Stimulated activated CD8-positive, alpha-beta memory T cell treated with anti-CD3 and anti-CD28 coated beads, Interleukin-15, amount 100 ng/mL, for 1 hour (primary cell): ENCODE measurements at regions not wholly inside any gene's neighbourhood (a gene's known extent, or its start where the extent isn't known, plus 50 kb on each side); places are given as distances from the start of the nearest gene placed in this dataset.
"Not testable (repeated sequence)": the region's sequence is repeated elsewhere in the genome, so short reads cannot be mapped to it uniquely, and the experiment has no call there.

Experiments used
- DNase-seq: peaks from one replicate; pipeline ENCODE4 v3.0.0-alpha.2; 2020; ENCODE audit warnings: low read depth

DNA sequence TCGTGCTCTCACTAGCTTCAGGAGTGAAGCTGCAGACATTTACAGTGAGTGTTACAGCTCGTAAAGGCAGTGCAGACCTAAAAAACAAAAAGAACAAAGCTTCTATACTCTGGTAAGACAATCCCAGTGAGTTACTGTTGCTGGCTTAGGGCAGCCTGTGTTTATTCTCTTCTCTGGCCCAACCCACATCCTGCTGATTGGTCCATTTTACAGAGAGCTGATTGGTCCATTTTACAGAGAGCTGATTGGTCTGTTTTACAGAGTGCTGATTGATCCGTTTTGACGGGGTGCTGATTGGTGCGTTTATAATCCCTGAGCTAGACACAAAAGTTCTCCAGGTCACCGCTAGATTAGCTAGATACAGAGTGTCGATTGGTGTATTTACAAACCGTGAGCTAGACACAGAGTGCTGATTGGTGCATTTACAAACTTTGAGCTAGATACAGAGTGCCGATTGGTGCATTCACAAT is 158.0 kb downstream of the KLRB1 start:
- DNase-seq: not testable (repeated sequence)

DNA sequence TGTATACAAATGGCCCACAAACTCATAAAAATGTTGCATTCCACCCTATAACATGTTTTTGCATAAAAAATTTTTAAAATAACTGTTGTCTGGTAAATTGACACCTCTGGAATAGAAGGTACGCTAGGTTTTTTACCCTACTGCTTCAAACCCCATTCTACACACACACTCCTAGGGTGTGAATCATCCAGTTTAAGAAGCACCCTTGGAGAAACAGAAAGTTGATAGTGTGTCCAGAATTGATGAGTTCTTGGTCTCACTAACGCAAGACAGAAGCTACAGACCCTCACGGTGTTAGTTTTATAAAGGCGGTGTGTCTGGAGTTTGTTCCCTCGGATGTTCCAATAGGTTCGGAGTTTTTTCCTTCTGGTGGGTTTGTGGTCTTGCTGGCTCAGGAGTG is 158.5 kb downstream of the KLRB1 start:
- no peak for DNase-seq

DNA sequence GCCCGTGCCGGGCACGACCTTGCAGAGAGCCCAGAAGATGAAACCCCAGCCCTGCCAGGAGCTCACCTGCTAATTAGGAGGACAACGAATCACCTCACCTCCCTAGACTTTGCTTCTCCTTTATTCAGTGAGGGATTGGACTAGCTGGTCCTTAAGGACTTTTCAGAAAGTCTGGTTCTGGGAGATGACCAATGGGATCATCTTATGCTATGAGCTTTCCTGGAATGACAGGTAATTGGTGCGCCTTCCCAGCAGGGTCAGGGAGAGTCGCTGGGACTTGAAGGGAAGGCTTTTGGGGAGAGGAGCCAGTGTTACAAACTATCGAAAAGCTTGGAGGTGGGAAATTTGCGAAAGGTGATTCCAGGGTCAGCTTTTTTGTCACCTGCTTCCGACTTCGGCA is 159.1 kb downstream of the KLRB1 start:
- not testable (repeated sequence) for DNase-seq

DNA sequence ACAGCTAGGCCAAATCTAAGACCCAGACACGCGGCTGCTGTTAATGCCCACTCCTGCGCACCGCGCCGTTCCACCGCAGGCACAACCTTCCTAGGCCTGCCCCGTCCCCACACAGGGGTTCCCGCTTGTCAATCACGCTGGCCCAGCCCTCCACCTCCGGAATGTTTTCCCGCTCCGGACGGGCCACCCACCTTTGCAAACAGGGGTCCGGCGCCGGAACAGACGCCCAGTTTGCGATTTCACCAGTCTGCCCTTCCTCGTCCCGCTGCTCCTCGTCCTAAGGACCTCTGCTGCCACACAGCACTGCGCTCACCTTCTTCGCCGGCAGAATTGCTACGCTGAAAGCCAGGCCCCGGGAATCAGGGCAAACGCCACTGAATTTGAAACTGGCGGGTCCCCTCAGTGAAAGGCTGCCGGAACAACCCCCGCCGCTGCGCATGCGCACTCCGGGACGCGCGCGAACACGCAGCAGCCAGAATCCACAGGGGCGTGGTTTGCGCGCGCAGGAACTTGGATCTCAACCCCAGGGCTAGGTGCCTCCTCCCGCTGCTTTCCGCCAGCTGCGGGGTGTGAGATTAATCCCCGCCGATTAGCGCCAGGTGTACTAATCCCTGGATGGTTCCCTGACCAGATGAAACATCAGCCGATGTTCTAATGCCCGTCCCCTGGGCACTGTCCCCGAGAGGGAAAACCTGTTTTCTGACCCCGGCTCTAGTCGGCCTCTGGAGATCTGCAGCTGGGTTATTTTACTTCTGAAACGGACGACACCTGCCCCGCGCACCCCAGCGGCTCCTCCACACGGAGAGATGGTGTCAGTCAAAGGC is 159.7 kb downstream of the KLRB1 start:
- DNase-seq: peak; percentile 81

DNA sequence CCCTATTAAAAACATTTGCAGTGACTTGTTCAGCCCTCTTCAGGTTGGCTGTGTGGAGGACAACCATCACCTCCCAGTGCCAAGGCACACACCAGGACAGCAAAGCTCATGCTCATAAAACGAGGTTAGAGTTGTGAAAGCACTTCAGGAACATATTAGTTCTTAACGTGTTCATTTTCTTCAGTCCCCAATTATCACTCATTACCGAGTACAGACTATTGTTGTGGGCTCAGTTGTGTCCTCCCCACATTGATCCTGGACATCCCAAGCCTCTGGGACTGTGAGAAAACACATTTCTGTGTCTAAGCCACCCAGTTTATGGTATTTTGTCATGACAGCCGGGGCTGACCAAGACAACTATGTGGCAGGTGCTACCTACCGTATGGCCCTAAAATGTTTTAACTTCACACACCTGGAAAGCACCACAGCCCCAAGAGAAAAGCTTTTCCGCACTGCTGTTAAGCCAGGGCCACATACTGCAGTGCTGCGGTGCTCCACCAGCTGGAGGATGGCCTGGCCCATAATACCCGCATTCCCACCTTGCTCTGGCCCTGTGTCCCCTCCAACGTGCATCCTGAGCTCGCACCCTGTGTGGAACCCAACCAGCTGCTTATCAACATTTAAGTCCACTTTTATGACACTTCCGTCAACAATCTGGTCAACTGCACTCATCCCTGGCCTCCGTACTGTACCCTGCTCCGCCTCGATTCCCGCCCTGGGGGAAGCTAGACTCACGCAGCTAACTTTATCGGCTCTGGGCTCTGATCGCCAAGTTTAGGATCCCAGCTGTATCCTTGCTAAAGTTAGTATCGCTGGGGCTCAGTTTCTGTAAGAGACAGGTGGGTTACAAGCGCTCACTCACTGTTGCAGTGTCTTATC is 160.6 kb downstream of the KLRB1 start:
- not testable (repeated sequence) for DNase-seq

DNA sequence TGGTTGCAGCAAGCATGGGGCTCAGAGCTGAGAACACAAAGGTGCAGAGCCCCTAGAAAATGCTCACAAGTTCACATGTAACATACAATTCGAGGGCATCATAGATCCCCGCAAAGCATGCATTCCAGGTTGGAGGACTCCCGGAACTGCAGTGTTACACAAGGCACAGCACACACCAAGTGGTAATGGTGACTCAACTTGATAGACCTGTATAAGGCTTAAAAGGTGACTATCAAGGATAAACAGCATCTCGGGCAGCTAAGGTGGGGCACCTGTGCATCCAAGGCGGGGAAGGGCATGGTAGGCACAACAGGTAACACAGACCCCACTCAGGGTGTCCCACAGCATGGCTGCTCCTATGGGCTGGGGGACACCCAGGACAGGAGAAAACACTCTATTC is 167.3 kb downstream of the KLRB1 start:
- DNase-seq: not testable (repeated sequence)

DNA sequence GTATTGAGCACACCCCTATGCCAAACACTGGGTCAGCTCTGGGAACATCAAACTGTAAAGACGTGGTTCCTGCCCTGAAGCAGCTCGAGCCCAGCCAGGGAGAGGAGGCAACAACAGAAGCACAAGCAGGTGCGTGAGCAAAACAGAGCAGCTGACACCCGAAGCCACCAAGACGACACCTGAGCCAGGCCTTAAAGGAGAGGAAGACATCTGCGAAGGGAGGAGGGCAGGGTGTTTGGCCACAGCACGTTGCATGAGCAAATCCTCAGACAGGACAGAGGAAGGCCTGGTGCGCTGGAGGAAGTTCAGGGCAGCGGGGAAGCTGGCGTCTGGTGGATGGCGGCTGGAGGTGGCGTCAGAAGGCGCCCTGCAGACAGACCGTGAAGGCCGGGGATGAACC is 172.0 kb downstream of the KLRB1 start:
- not testable (repeated sequence) for DNase-seq

DNA sequence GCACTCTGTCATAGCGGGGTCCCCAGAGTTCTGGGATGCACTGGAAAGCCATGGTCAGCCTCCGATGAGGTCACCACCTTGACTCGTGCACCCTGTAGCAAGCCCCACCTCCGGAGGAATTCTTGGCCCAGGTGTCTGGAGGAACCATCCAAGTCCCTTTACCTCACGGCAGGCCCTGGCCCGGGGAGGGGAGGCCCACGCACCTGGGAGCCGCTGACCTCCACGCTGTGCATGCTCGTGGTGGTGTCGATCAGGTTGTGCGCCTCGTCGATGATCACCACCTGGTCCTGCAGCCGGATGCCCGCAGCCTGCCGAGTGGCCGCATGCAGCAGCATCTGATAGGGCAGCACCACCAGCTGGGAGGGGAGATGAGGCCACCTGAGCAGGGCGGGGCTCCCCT is 177.3 kb downstream of the KLRB1 start:
- DNase-seq: not testable (repeated sequence)

DNA sequence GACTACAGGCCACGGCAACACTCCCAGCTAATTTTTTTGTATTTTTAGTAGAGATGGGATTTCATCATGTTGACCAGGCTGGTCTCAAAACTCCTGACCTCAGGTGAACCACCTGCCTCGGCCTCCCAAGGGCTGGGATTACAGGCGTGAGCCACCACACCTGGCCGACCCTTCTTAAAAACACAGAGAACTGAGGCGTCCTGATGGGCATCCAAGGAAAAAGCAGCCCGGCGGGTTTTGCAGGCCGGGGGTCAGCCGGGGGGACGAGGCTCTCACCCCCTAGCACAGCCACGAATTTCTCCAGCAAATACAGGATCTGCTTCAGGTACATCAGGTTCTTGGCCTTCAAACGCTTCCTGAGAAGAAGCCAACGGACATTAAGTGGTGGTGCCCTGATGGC is 178.9 kb downstream of the KLRB1 start:
- DNase-seq: not testable (repeated sequence)

DNA sequence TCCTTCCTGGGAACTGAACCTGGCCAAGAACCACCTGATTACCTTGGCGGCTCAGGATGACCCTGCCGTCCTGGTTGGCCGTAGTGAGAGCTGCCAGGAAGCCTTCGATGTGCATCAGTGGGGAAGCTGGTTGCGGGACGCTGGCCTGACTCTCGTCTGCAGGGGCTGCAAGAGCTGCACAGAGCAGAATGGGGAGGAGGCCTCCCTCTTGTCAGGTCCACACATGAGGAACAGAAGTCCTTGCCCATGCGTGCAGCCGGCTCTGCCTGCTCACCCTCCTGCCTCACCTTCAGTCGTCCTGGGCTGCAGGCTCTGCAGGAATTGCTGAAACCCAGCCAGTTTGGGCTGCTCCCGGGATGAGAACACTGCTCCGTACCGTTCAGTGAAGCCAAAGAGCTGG is 182.3 kb downstream of the KLRB1 start:
- DNase-seq: not testable (repeated sequence)

DNA sequence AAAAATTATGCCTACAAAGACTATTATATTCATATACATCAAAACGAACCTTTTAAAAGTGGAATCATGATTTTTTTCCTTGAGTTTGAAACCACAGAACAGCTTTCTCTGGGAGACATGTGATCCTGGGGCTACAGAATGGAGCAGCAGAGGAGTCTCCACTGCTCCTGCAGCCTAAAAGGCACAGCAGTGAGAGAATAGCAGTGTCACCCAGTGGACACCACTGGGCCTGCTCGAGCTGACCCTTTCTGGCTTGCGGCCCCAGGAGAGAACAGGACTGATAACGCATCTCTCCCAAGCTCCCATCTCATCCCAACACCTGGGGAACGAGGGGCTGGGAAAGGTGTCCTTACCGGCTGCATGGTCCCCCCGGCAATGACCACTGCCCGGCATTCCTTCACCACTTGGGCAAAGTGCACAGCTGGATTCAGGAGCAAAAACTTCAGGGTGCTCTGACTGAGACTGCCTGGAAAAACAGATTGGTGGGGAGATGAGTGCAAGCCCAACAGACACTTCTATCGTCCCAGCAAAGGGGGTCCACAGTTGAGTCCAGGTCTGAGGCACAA is 183.5 kb downstream of the KLRB1 start:
- DNase-seq: not testable (repeated sequence)

DNA sequence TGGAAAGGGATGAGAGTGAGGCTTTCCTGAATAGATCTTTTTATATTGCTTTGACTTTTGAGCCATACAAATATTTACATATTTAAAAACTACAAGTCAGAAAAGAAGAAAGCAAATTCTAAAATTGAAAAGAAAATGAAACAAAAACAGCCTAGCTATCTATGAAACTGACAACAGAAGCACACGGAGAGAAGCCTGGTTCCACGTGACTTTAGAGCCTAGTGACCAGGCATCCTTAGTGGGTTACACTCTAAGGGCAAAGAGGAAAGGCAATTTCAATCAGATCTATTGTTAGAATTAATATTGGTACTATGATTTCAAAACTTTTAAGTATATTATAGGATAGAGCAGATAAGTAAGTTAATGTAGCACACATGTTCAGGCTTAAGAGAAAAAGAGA is 185.0 kb downstream of the KLRB1 start:
- DNase-seq: not testable (repeated sequence)

DNA sequence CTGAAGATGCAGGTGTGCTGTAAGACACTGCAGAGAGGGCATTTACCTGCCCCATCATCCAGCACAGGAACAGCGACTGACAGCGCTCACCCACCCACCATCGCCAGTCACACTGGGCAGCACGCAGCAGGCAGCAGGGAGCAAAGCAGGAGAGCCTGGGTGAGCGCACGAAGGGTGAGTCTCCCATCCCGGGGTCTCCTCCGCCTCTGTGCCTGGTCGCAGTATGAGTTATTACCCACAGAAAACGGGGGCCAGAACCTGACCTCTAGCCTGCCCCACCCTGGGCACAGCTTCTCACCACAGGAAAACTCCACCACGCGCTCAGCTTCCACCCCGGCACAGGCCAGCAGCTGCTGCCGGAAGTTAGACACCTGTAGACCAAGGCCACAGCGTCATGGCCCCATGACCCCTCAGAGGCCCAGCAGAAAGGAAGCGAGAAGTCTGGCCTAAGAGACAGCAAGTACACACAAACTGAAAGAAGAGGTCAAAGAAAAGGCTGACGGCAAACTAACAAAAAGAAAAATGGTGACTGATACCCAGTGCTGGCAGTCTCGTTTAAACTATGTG is 186.1 kb downstream of the KLRB1 start:
- not testable (repeated sequence) for DNase-seq

DNA sequence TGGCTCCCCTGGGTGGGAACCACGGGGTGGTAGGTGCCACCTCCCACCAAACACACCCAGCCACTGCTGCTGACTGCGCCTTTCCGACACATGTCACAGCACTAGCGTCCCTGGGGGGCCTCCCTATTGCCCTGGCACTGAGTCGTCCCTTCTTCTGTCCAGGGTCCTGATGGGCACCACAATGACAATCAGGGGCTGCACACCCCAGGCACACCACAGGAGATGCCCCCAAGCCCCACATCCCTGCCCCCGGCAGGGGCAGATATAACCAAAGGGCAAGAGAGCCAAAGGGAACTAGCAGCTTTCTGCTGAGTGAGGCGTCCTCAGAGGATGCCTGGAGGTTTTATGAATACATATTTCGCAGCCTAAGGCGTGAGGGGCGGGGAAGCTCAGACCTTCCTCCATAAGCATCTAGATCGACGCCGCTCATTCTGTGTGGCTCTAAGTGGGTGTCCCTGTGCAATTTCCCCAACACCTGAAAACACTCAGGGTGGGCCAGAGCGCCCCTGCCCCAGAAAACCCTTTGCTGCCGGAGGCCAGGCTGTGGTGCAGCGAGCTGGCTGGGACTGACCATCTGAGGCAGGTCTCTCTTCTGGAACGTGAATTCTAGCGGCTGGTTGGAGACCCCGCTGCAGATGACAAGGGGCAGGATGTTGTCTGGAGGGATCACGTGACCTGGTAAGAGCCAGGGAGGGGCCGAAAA is 186.7 kb downstream of the KLRB1 start:
- not testable (repeated sequence) for DNase-seq

DNA sequence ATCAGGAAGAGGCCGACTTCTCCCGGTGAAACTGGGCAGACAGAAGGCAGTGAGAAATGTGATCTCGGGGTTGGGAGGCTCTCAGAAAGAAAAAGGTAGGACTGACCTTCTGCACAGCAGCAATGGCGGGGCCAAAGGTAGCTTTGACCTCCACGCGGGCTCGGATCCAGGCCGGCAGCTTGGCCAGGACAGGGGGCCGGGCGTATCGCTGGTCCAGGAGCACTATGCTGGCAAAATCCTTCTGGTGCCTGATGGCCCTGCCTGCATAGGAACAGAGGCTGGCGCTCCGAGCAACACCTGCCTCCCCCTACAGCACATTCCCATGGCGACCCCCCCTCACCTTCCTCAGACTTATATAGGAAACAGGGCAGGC is 189.1 kb downstream of the KLRB1 start:
- not testable (repeated sequence) for DNase-seq

DNA sequence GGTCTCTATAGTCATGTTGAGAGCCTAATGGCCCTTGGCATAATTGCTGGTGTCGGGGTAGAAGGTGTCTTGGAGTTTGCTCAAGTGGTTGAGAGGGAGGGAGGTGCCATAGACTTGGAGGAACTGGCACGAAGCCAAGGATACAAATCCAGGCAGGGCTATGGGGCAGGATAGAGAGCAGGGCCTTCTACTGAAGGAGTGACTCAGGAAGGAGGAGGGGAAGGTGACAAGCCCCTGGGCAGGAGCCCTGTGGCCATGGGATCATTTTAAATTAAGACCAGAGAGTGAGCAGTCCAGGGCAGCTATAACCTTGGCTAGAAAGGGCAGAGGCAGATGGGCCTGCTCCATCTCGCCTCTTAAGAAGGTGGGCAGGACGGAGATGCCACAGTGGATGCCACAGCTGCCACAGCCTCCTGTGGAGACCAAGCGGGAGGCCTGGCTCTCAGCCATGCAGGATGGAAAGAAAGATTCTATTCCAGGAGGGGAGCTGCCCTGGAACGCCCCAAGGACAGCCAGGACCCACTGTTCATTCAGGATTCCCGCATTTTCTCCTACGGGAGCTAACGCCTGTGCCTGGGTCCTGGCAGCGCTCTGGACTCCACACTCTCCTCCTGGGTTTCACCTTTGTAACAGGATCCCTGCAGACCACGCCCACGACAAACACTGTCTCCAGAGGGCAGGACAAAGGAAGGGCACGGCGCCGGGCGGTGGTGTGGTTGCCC is 189.6 kb downstream of the KLRB1 start:
- not testable (repeated sequence) for DNase-seq

DNA sequence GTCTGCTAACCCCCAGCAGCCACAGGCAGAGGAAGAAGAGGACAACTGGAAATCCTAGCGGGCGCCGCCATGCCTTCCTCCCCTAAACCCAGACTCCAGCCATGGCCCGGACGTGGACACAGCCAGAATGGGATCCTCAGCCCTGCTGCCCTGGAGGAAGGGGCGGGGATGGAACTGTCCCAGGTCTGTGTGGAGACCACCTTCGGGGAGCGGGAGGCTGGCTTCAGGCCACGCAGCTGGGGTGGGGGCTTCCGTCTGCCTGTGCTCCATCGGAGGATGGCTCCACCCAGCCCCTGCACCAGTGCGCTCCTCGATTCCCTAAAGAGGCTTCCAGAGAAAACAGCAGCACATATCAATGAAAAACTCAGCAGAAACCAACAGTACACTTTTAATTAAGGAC is 190.4 kb downstream of the KLRB1 start:
- DNase-seq: not testable (repeated sequence)

DNA sequence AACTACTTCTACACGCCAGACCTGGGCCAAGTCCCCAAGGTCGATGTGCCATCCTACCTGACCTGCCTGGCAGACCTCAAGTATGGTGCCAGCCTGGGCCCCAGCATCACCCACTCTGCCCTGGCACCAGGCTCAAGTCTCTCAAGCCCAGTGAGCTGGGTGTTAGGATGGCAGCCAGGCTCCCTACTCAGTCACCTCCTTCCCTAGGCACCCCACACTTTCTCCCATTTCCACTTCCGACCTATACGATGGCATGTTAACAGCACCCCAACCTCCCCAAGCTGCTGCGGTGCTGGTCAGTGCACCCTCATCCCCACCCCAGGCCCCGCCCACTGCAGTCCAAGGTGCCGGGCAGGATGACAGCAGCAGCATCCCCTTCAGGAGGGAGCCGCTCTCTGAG is 191.4 kb downstream of the KLRB1 start:
- not testable (repeated sequence) for DNase-seq

DNA sequence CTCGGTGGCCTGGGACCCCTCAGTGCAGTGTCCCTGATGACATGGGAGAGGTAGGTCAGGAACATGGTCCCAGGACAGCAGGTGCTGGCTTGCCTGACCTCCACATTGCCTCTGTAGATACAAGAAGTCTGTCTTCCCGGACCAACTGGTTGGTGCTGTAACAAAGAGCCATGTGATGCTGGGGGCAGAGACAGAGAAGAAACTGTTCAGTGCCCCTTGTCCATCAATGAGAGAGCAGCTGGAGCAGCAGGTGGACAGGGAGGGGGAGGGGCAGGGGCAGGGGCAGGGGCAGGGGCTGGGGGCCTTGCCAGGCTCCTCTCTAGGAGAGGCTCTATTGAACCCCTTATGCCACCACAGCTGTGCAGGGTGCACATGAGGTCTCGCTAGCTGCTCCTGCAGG is 191.8 kb downstream of the KLRB1 start:
- not testable (repeated sequence) for DNase-seq

DNA sequence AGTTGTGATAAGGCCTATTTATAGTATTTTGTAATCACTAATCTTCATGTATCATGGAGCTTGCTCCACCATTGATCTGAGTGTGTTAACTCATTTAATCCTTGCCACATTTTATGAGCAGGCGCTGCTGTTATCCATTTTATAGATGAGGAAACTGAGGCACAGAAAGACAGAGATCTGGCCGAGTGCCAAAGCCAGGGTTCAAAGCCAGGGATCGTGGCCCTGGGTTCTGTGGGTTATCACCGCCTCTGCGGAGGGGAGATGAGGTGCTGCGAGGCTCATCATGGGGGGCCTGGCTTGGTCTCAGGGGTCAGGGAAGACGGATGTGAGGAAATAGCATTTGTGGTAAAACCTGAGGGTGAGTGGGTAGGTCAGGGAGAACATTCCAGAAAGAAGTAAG is 193.9 kb downstream of the KLRB1 start:
- not testable (repeated sequence) for DNase-seq

DNA sequence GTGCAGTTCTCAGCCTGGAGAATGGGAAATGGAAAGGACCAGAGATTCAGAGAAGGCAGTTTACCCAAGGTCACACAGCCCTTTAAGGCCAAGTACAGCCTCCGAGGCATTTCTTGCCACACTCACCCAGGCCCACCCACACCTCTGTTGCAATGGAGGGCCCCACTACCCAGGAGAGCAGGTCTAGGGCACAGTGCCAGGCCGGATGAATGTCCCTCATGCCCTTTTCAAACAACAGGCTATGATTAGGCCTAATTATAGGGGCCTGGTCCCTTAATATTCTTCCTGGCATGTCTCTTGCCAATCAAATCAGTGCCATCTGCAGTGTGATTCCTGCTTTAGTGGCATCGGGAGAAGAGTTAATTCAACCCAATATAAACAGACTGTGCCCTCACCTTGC is 195.3 kb downstream of the KLRB1 start:
- DNase-seq: not testable (repeated sequence)
